GM12878 (cell line): ENCODE measurements at regions not wholly inside any gene's neighbourhood (a gene's known extent, or its start where the extent isn't known, plus 50 kb on each side); places are given as distances from the start of the nearest gene placed in this dataset.

Experiments
- BCLAF1 ChIP-seq: fragments of 450-650 bp; IDR thresholded peaks from 2 replicates; pipeline ENCODE4 v1.6.1; 2017; ENCODE audit warnings: antibody characterized with exemption, mild to moderate bottlenecking, moderate library complexity
- BHLHE40 ChIP-seq, 2 experiments: fragments of 450-650 bp in 1 of 2; IDR thresholded peaks; 2 replicates each; pipeline ENCODE4 v1.6.1; 2011 to 2017; ENCODE audit warnings: low read depth in 2 of 2, borderline replicate concordance in 1 of 2, improper control_type of control experiment in 1 of 2, low read length in 1 of 2, mild to moderate bottlenecking in 1 of 2
- EP300 ChIP-seq, 2 experiments: fragments of 150-350 bp in 1 of 2; IDR thresholded peaks; 2 replicates each; pipeline ENCODE4 v1.6.1; 2011 to 2012; ENCODE audit warnings: low read depth in 2 of 2, low read length in 2 of 2, borderline replicate concordance in 1 of 2, improper control_type of control experiment in 1 of 2, inconsistent platforms in 1 of 2; ENCODE audit not compliant: control insufficient read depth in 1 of 2
- EZH2 ChIP-seq: IDR thresholded peaks from 2 replicates; pipeline ENCODE4 v1.6.1; 2012; ENCODE audit warnings: low read depth, mild to moderate bottlenecking, control low read depth, inconsistent platforms, low read length, borderline replicate concordance; ENCODE audit not compliant: control insufficient read depth
- MYC ChIP-seq: IDR thresholded peaks from 2 replicates; pipeline ENCODE4 v1.6.1; 2011; ENCODE audit warnings: mild to moderate bottlenecking, low read length, moderate library complexity, inconsistent platforms; ENCODE audit not compliant: insufficient read depth, insufficient replicate concordance, insufficient read length, severe bottlenecking
- NFXL1 ChIP-seq: fragments of 450-650 bp; IDR thresholded peaks from 2 replicates; pipeline ENCODE4 v1.6.1; 2017; ENCODE audit warnings: antibody characterized with exemption, mild to moderate bottlenecking, borderline replicate concordance
- NRF1 ChIP-seq: conservative IDR thresholded peaks from 2 replicates; pipeline ENCODE4 v1.6.1; 2011; ENCODE audit warnings: mild to moderate bottlenecking, low read depth, low read length, improper control_type of control experiment
- SUZ12 ChIP-seq: fragments of 200-600 bp; sonication (generic); IDR thresholded peaks from one replicate; pipeline ENCODE4 v1.6.1; 2018; ENCODE audit warnings: antibody characterized with exemption, mild to moderate bottlenecking; ENCODE audit not compliant: unreplicated experiment
- TBL1XR1 ChIP-seq: IDR thresholded peaks from 2 replicates; pipeline ENCODE4 v1.6.1; 2012; ENCODE audit warnings: low read depth, low read length, improper control_type of control experiment
- YBX1 ChIP-seq: fragments of 450-650 bp; IDR thresholded peaks from 2 replicates; pipeline ENCODE4 v1.6.1; 2016; ENCODE audit warnings: antibody characterized with exemption
- ZBTB33 ChIP-seq: fragments of 450-650 bp; IDR thresholded peaks from 2 replicates; pipeline ENCODE4 v1.6.1; 2017; ENCODE audit warnings: mild to moderate bottlenecking
- ZNF622 ChIP-seq: fragments of 450-650 bp; IDR thresholded peaks from 2 replicates; pipeline ENCODE4 v1.6.1; 2017; ENCODE audit warnings: mild to moderate bottlenecking, inconsistent platforms
- TF ChIP-seq, protein P1 (sequence below): IDR thresholded peaks from 2 replicates; pipeline ENCODE4 v1.6.1; 2011; ENCODE audit warnings: low read depth, mild to moderate bottlenecking, low read length, moderate library complexity, borderline replicate concordance; ENCODE audit errors: extremely low read depth
- TF ChIP-seq, protein P2 (sequence below), 3 experiments: IDR thresholded peaks in 2 of 3; conservative IDR thresholded peaks in 1 of 3; 2 replicates each; pipeline ENCODE4 v1.5.1; 2011; ENCODE audit warnings: low read depth in 3 of 3, low read length in 3 of 3, mild to moderate bottlenecking in 3 of 3, control low read depth in 2 of 3, moderate library complexity in 2 of 3, inconsistent platforms in 1 of 3, mixed read lengths in 1 of 3; ENCODE audit not compliant: control insufficient read depth in 2 of 3, insufficient read depth in 1 of 3; ENCODE audit errors: extremely low read depth in 1 of 3

- TF ChIP-seq NFXL1 (no peak), SUZ12 (no peak), EP300 (IDR thresholded peaks at IDR 0.05; ENCODE audit: borderline replicate concordance in 1 of 2, control insufficient read depth in 1 of 2, low read depth in 2 of 2, low read length in 2 of 2) (no peak), MYC (no peak), ZNF622 (no peak), BHLHE40 (IDR thresholded peaks at IDR 0.05; ENCODE audit: borderline replicate concordance in 1 of 2, low read depth in 2 of 2, low read length in 1 of 2) (no peak), TBL1XR1 (no peak), EZH2 (no peak), YBX1 (no peak), ZBTB33 (no peak), NRF1 (no peak), BCLAF1 (no peak)
- TF ChIP-seq, protein P1, sequence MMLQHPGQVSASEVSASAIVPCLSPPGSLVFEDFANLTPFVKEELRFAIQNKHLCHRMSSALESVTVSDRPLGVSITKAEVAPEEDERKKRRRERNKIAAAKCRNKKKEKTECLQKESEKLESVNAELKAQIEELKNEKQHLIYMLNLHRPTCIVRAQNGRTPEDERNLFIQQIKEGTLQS, result no peak
- TF ChIP-seq, protein P2, sequence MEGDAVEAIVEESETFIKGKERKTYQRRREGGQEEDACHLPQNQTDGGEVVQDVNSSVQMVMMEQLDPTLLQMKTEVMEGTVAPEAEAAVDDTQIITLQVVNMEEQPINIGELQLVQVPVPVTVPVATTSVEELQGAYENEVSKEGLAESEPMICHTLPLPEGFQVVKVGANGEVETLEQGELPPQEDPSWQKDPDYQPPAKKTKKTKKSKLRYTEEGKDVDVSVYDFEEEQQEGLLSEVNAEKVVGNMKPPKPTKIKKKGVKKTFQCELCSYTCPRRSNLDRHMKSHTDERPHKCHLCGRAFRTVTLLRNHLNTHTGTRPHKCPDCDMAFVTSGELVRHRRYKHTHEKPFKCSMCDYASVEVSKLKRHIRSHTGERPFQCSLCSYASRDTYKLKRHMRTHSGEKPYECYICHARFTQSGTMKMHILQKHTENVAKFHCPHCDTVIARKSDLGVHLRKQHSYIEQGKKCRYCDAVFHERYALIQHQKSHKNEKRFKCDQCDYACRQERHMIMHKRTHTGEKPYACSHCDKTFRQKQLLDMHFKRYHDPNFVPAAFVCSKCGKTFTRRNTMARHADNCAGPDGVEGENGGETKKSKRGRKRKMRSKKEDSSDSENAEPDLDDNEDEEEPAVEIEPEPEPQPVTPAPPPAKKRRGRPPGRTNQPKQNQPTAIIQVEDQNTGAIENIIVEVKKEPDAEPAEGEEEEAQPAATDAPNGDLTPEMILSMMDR (IDR thresholded peaks at IDR 0.05 in 2 of 3, conservative IDR thresholded peaks at IDR 0.05 in 1 of 3; ENCODE audit: control insufficient read depth in 2 of 3, extremely low read depth in 1 of 3, insufficient read depth in 1 of 3, low read depth in 3 of 3, low read length in 3 of 3), result no peak
Measured at GRCh38 chr14:53247596-53248370, 94.7 kb upstream of the DDHD1 start.
